HCEC 1CT (cell line): ENCODE measurements at regions not wholly inside any gene's neighbourhood (a gene's known extent, or its start where the extent isn't known, plus 50 kb on each side); places are given as distances from the start of the nearest gene placed in this dataset.
"Not testable (repeated sequence)": the region's sequence is repeated elsewhere in the genome, so short reads cannot be mapped to it uniquely, and the experiment has no call there.

Source experiments
- DNase-seq: peaks from one replicate; pipeline ENCODE4 v3.0.0-alpha.2; 2017

GRCh38 chr5:167355346-167355745, 936.1 kb upstream of the WWC1 start:
- no peak for DNase-seq

GRCh38 chr5:167356374-167356773, 935.1 kb upstream of the WWC1 start:
- no peak for DNase-seq

- no peak for DNase-seq
These were observed 932.5 kb upstream of the WWC1 start for GRCh38 chr5:167358868-167359492.

GRCh38 chr5:167361795-167362194, 929.6 kb upstream of the WWC1 start:
- no peak for DNase-seq

GRCh38 chr5:167363065-167363464, 928.4 kb upstream of the WWC1 start:
- DNase-seq: no peak

- no peak for DNase-seq
These were observed 916.3 kb upstream of the WWC1 start for GRCh38 chr5:167375125-167375524.

- DNase-seq: no peak
These were observed 912.3 kb upstream of the WWC1 start for GRCh38 chr5:167378894-167379723.

GRCh38 chr5:167381457-167381856, 910.0 kb upstream of the WWC1 start:
- DNase-seq: no peak

- no peak for DNase-seq
These were observed 901.9 kb upstream of the WWC1 start for GRCh38 chr5:167389537-167389936.

- not testable (repeated sequence) for DNase-seq
These were observed 900.2 kb upstream of the WWC1 start for GRCh38 chr5:167391286-167391685.

GRCh38 chr5:167392240-167392639, 899.2 kb upstream of the WWC1 start:
- no peak for DNase-seq

GRCh38 chr5:167393358-167393757, 898.1 kb upstream of the WWC1 start:
- DNase-seq: no peak

GRCh38 chr5:167402671-167403070, 888.8 kb upstream of the WWC1 start:
- no peak for DNase-seq

GRCh38 chr5:167406513-167406912, 884.9 kb upstream of the WWC1 start:
- no peak for DNase-seq

GRCh38 chr5:167412556-167412955, 878.9 kb upstream of the WWC1 start:
- no peak for DNase-seq

GRCh38 chr5:167413506-167413905, 877.9 kb upstream of the WWC1 start:
- DNase-seq: no peak

GRCh38 chr5:167414611-167415010, 876.8 kb upstream of the WWC1 start:
- DNase-seq: no peak

GRCh38 chr5:167415779-167416746, 875.4 kb upstream of the WWC1 start:
- no peak for DNase-seq

- no peak for DNase-seq
These were observed 873.8 kb upstream of the WWC1 start for GRCh38 chr5:167417662-167418061.

GRCh38 chr5:167425161-167425560, 866.3 kb upstream of the WWC1 start:
- no peak for DNase-seq

GRCh38 chr5:167426501-167426900, 864.9 kb upstream of the WWC1 start:
- DNase-seq: no peak

- DNase-seq: not testable (repeated sequence)
These were observed 863.8 kb upstream of the WWC1 start for GRCh38 chr5:167427641-167428040.

- no peak for DNase-seq
These were observed 850.6 kb upstream of the WWC1 start for GRCh38 chr5:167440846-167441245.
